Activated CD4-positive, alpha-beta memory T cell treated with anti-CD3 and anti-CD28 coated beads, Interleukin-2, amount 10 ng/mL, durations not matched to agents 7 days and 5 days (primary cell): ENCODE measurements at regions not wholly inside any gene's neighbourhood (a gene's known extent, or its start where the extent isn't known, plus 50 kb on each side); places are given as distances from the start of the nearest gene placed in this dataset.

Experiments
- CTCF ChIA-PET: fragments of 350-600 bp; sonication (Branson Sonifier 250); formaldehyde crosslinking; loops from one replicate; lab custom pipeline; 2021; ENCODE audit warnings: antibody characterized with exemption, inconsistent platforms; lab: Charles Lee
- POLR2A ChIA-PET: fragments of 350-600 bp; sonication (Branson Sonifier 250); formaldehyde crosslinking; loops from one replicate; lab custom pipeline; 2021; ENCODE audit warnings: antibody characterized with exemption; lab: Charles Lee
- DNase-seq: peaks from one replicate; pipeline ENCODE4 v3.0.0-alpha.2; 2020
- H3K27ac Mint-ChIP-seq: one replicate; pipeline ENCODE4 v1.8.0; 2021; ENCODE audit warnings: mild to moderate bottlenecking, mixed read lengths
- H3K27me3 Mint-ChIP-seq: one replicate; pipeline ENCODE4 v1.8.0; 2021; ENCODE audit warnings: mixed read lengths
- H3K36me3 Mint-ChIP-seq: one replicate; pipeline ENCODE4 v1.8.0; 2021; ENCODE audit warnings: low read depth, mixed read lengths
- H3K4me1 Mint-ChIP-seq: one replicate; pipeline ENCODE4 v1.8.0; 2021; ENCODE audit warnings: mixed read lengths
- H3K4me3 Mint-ChIP-seq: one replicate; pipeline ENCODE4 v1.8.0; 2021; ENCODE audit warnings: mild to moderate bottlenecking, mixed read lengths
- H3K9me3 Mint-ChIP-seq: one replicate; pipeline ENCODE4 v1.8.0; 2021; ENCODE audit warnings: mixed read lengths

- ChIA-PET CTCF (no interaction called here), POLR2A (no interaction called here)
- Mint-ChIP-seq H3K27me3 (no peaks in the 10 kb centered on the region), H3K4me3 (no peak overlapping the region), H3K36me3 (no peaks in the 10 kb centered on the region), H3K4me1 (no peaks in the 10 kb centered on the region), H3K27ac (no peak overlapping the region), H3K9me3 (peaks cover 5% of the 10 kb centered on the region)
- DNase-seq: no peak
Observed at GRCh38 chr2:66329081-66329605, 105.8 kb upstream of the MEIS1 start.

- no peak overlapping the region for H3K27ac Mint-ChIP-seq
Observed at GRCh38 chr2:66327066-66327740, 107.7 kb upstream of the MEIS1 start.

GRCh38 chr2:66324909-66325528 is 109.9 kb upstream of the MEIS1 start:
- ChIA-PET CTCF (no interaction called here), POLR2A (no interaction called here)
- H3K27ac Mint-ChIP-seq: no peak overlapping the region
- H3K9me3 Mint-ChIP-seq: peaks cover 5% of the 10 kb centered on the region
- DNase-seq: no peak
- no peaks in the 10 kb centered on the region for H3K27me3 Mint-ChIP-seq
- H3K4me1 Mint-ChIP-seq: no peaks in the 10 kb centered on the region
- H3K4me3 Mint-ChIP-seq: no peak overlapping the region
- no peaks in the 10 kb centered on the region for H3K36me3 Mint-ChIP-seq

More at GRCh38 chr2:66327066-66327740, 107.7 kb upstream of the MEIS1 start:
- ChIA-PET CTCF (no interaction called here), POLR2A (no interaction called here)
- no peaks in the 10 kb centered on the region for H3K4me1 Mint-ChIP-seq
- H3K4me3 Mint-ChIP-seq: no peak overlapping the region
- peaks cover 5% of the 10 kb centered on the region for H3K9me3 Mint-ChIP-seq
- no peaks in the 10 kb centered on the region for H3K36me3 Mint-ChIP-seq
- no peak for DNase-seq
- H3K27me3 Mint-ChIP-seq: no peaks in the 10 kb centered on the region

- ChIA-PET CTCF (no interaction called here), POLR2A (no interaction called here)
- Mint-ChIP-seq H3K4me3 (no peak overlapping the region), H3K9me3 (peaks cover 5% of the 10 kb centered on the region), H3K27ac (no peak overlapping the region), H3K36me3 (no peaks in the 10 kb centered on the region), H3K4me1 (no peaks in the 10 kb centered on the region), H3K27me3 (no peaks in the 10 kb centered on the region)
- no peak for DNase-seq
Observed at GRCh38 chr2:66324356-66324755, 110.6 kb upstream of the MEIS1 start.

- peaks cover 2% of the 10 kb centered on the region for H3K9me3 Mint-ChIP-seq
- no peaks in the 10 kb centered on the region for H3K4me1 Mint-ChIP-seq
Observed at GRCh38 chr2:66323406-66323805, 111.5 kb upstream of the MEIS1 start.

GRCh38 chr2:66322506-66323260 is 112.2 kb upstream of the MEIS1 start:
- H3K27ac Mint-ChIP-seq: no peak overlapping the region
- peaks cover 2% of the 10 kb centered on the region for H3K9me3 Mint-ChIP-seq
- no peaks in the 10 kb centered on the region for H3K27me3 Mint-ChIP-seq
- ChIA-PET CTCF (interaction anchor here (0.7 kb wide), 1 partner anchor 316 kb away, joined by 3 read pairs; no protein-coding TSS in a partner anchor), POLR2A (no interaction called here)
- H3K4me3 Mint-ChIP-seq: no peak overlapping the region
- no peaks in the 10 kb centered on the region for H3K4me1 Mint-ChIP-seq
- no peaks in the 10 kb centered on the region for H3K36me3 Mint-ChIP-seq
- DNase-seq: no peak

More at GRCh38 chr2:66323406-66323805, 111.5 kb upstream of the MEIS1 start:
- DNase-seq: no peak
- H3K27ac Mint-ChIP-seq: no peak overlapping the region
- ChIA-PET CTCF (no interaction called here), POLR2A (no interaction called here)
- H3K4me3 Mint-ChIP-seq: no peak overlapping the region
- H3K27me3 Mint-ChIP-seq: no peaks in the 10 kb centered on the region
- no peaks in the 10 kb centered on the region for H3K36me3 Mint-ChIP-seq

GRCh38 chr2:66318009-66318561 is 116.8 kb upstream of the MEIS1 start:
- H3K27me3 Mint-ChIP-seq: no peaks in the 10 kb centered on the region

GRCh38 chr2:66317268-66317890 is 117.5 kb upstream of the MEIS1 start:
- POLR2A ChIA-PET: no interaction called here
- no peak overlapping the region for H3K27ac Mint-ChIP-seq
- CTCF ChIA-PET: no interaction called here

More at GRCh38 chr2:66318009-66318561, 116.8 kb upstream of the MEIS1 start:
- ChIA-PET CTCF (no interaction called here), POLR2A (no interaction called here)
- no peaks in the 10 kb centered on the region for H3K36me3 Mint-ChIP-seq
- H3K4me1 Mint-ChIP-seq: no peaks in the 10 kb centered on the region
- DNase-seq: no peak
- no peak overlapping the region for H3K4me3 Mint-ChIP-seq
- H3K9me3 Mint-ChIP-seq: no peaks in the 10 kb centered on the region
- no peak overlapping the region for H3K27ac Mint-ChIP-seq

GRCh38 chr2:66306483-66306882 is 128.4 kb upstream of the MEIS1 start:
- DNase-seq: no peak
- no peaks in the 10 kb centered on the region for H3K4me1 Mint-ChIP-seq
- no peaks in the 10 kb centered on the region for H3K9me3 Mint-ChIP-seq
- H3K27me3 Mint-ChIP-seq: no peaks in the 10 kb centered on the region
- H3K36me3 Mint-ChIP-seq: no peaks in the 10 kb centered on the region
- ChIA-PET CTCF (no interaction called here), POLR2A (no interaction called here)
- no peak overlapping the region for H3K4me3 Mint-ChIP-seq
- H3K27ac Mint-ChIP-seq: no peak overlapping the region

More at GRCh38 chr2:66317268-66317890, 117.5 kb upstream of the MEIS1 start:
- Mint-ChIP-seq H3K27me3 (no peaks in the 10 kb centered on the region), H3K9me3 (no peaks in the 10 kb centered on the region), H3K4me1 (no peaks in the 10 kb centered on the region), H3K4me3 (no peak overlapping the region), H3K36me3 (no peaks in the 10 kb centered on the region)
- no peak for DNase-seq

- ChIA-PET CTCF (no interaction called here), POLR2A (no interaction called here)
- Mint-ChIP-seq H3K36me3 (no peaks in the 10 kb centered on the region), H3K4me3 (no peak overlapping the region), H3K4me1 (no peaks in the 10 kb centered on the region), H3K27ac (no peak overlapping the region), H3K9me3 (no peaks in the 10 kb centered on the region), H3K27me3 (no peaks in the 10 kb centered on the region)
- DNase-seq: no peak
Observed at GRCh38 chr2:66305718-66306117, 129.2 kb upstream of the MEIS1 start.

GRCh38 chr2:66303471-66303870 is 131.5 kb upstream of the MEIS1 start:
- Mint-ChIP-seq H3K27me3 (no peaks in the 10 kb centered on the region), H3K4me1 (no peaks in the 10 kb centered on the region)
- DNase-seq: no peak

GRCh38 chr2:66301767-66302140 is 133.2 kb upstream of the MEIS1 start:
- no peak overlapping the region for H3K27ac Mint-ChIP-seq
- CTCF ChIA-PET: no interaction called here
- no peak for DNase-seq
- POLR2A ChIA-PET: no interaction called here
- H3K36me3 Mint-ChIP-seq: no peaks in the 10 kb centered on the region
- peaks cover 7% of the 10 kb centered on the region for H3K9me3 Mint-ChIP-seq
- no peaks in the 10 kb centered on the region for H3K4me1 Mint-ChIP-seq
- no peak overlapping the region for H3K4me3 Mint-ChIP-seq
- no peaks in the 10 kb centered on the region for H3K27me3 Mint-ChIP-seq

More at GRCh38 chr2:66303471-66303870, 131.5 kb upstream of the MEIS1 start:
- CTCF ChIA-PET: no interaction called here
- Mint-ChIP-seq H3K27ac (no peak overlapping the region), H3K36me3 (no peaks in the 10 kb centered on the region), H3K9me3 (peaks cover 7% of the 10 kb centered on the region), H3K4me3 (no peak overlapping the region)
- POLR2A ChIA-PET: no interaction called here
